Activated CD8-positive, alpha-beta memory T cell treated with anti-CD3 and anti-CD28 coated beads, Interleukin-2, amount 10 ng/mL, durations not matched to agents 7 days and 5 days (primary cell): ENCODE measurements at regions not wholly inside any gene's neighbourhood (a gene's known extent, or its start where the extent isn't known, plus 50 kb on each side); places are given as distances from the start of the nearest gene placed in this dataset.

ENCODE experiments used
- ATAC-seq: fragments of 150-1000 bp; cut with Tn5 transposase; one replicate; pipeline ENCODE4 v1.10.0; 2021; ENCODE audit warnings: moderate library complexity
- CTCF ChIA-PET: fragments of 350-600 bp; sonication (Branson Sonifier 250); formaldehyde crosslinking; loops from one replicate; lab custom pipeline; 2021; ENCODE audit warnings: antibody characterized with exemption; lab: Charles Lee
- DNase-seq: peaks from one replicate; pipeline ENCODE4 v3.0.0-alpha.2; 2020
- H3K27ac Mint-ChIP-seq: one replicate; pipeline ENCODE4 v1.8.0; 2021; ENCODE audit warnings: mild to moderate bottlenecking, mixed read lengths
- H3K27me3 Mint-ChIP-seq: one replicate; pipeline ENCODE4 v1.8.0; 2021; ENCODE audit warnings: mixed read lengths
- H3K36me3 Mint-ChIP-seq: one replicate; pipeline ENCODE4 v1.8.0; 2021; ENCODE audit warnings: mild to moderate bottlenecking, mixed read lengths
- H3K4me1 Mint-ChIP-seq: one replicate; pipeline ENCODE4 v1.8.0; 2021; ENCODE audit warnings: mixed read lengths
- H3K4me3 Mint-ChIP-seq: one replicate; pipeline ENCODE4 v1.8.0; 2021; ENCODE audit warnings: mild to moderate bottlenecking, moderate library complexity, mixed read lengths
- H3K9me3 Mint-ChIP-seq: one replicate; pipeline ENCODE4 v1.8.0; 2022; ENCODE audit warnings: low read depth, mixed read lengths

DNA sequence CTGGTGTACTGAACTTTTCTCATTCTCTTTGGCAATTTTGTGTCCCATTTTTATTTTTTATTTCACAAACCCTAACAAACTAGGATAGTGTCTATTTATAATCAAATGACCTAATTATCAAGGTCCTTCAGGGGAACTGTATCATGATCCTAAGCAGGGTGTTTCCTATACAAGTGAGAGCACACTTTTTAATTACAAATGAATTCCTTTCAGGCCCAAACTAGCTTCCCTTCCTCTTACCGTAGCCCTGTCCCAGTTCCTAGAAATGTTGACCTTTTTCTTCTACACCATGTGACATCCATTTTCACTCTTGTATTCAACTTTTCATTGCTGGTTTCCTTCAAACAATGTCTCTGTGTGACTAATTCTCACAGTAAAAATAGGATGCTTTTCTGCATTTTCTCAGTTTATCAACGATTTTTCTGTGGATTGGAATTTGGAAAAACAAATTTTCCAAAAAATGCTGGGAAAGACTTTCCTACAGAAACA lies 411.4 kb downstream of the CCDC91 start:
- Mint-ChIP-seq H3K4me1 (peaks cover 8% of the 10 kb centered on the region), H3K4me3 (no peak overlapping the region), H3K9me3 (no peaks in the 10 kb centered on the region), H3K27me3 (peaks cover 5% of the 10 kb centered on the region), H3K36me3 (no peaks in the 10 kb centered on the region), H3K27ac (no peak overlapping the region)
- no peak for DNase-seq
- ATAC-seq = no peak
- CTCF ChIA-PET = no interaction called here

DNA sequence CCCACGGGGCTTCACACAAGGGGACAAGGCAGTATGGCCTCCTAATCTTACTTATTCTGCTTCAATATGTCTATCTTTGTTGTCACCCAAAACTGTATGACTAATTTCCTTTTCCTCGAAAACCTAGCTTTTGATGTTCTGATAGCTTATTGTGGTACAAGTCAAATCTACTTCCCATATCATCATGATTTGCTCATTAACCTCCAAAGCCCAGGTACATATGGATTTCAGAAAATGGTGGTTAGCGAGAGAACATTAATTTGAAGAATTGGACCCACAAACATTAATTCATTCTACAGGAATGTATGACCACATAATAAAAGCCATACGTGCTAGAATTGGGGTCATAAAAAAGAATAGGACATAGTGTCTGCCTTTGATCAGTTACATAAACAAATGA lies 412.5 kb downstream of the CCDC91 start:
- DNase-seq = no peak
- H3K9me3 Mint-ChIP-seq = peaks cover 8% of the 10 kb centered on the region
- peaks cover 2% of the 10 kb centered on the region for H3K27me3 Mint-ChIP-seq
- no peak overlapping the region for H3K4me3 Mint-ChIP-seq
- no peak overlapping the region for H3K27ac Mint-ChIP-seq
- H3K36me3 Mint-ChIP-seq = peaks cover 1% of the 10 kb centered on the region
- no peak for ATAC-seq
- peaks cover 8% of the 10 kb centered on the region for H3K4me1 Mint-ChIP-seq
- CTCF ChIA-PET = no interaction called here

- Mint-ChIP-seq H3K9me3 (peaks cover 9% of the 10 kb centered on the region), H3K4me3 (no peak overlapping the region), H3K27ac (no peak overlapping the region), H3K27me3 (peaks cover 2% of the 10 kb centered on the region), H3K36me3 (peaks cover 2% of the 10 kb centered on the region), H3K4me1 (peaks cover 8% of the 10 kb centered on the region)
- ATAC-seq (no peak), DNase-seq (no peak)
- CTCF ChIA-PET = no interaction called here
Observed at GRCh38 chr12:28603239-28603638, 413.0 kb downstream of the CCDC91 start.

- H3K4me1 Mint-ChIP-seq = peaks cover 8% of the 10 kb centered on the region
- H3K27me3 Mint-ChIP-seq = peaks cover 2% of the 10 kb centered on the region
- H3K36me3 Mint-ChIP-seq = peaks cover 2% of the 10 kb centered on the region
- ATAC-seq = no peak
- no peak overlapping the region for H3K4me3 Mint-ChIP-seq
- no peak for DNase-seq
- CTCF ChIA-PET = no interaction called here
- H3K9me3 Mint-ChIP-seq = peaks cover 9% of the 10 kb centered on the region
- no peak overlapping the region for H3K27ac Mint-ChIP-seq
Observed at GRCh38 chr12:28603801-28604200, 413.5 kb downstream of the CCDC91 start.

DNA sequence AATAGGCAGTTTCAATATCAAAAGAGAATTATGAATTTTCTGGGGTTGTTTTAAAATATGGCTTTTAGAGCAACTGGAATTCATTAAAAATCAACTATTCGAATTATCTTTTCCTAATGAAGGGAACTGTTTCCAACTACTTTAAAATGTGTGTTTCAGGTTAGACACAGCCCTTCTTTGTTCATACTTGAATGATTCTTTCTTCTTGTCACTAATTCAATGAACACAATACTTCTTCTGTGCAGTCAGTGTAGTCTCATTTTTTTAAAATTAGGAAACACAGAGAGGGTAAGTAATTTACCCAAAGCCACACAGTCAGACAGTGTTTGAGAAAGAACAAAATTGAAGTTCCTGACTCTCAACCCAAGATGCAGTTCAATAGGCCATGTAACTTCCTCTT lies 414.0 kb downstream of the CCDC91 start:
- peaks cover 2% of the 10 kb centered on the region for H3K27me3 Mint-ChIP-seq
- no peak overlapping the region for H3K4me3 Mint-ChIP-seq
- no peak for ATAC-seq
- CTCF ChIA-PET = no interaction called here
- H3K4me1 Mint-ChIP-seq = peaks cover 8% of the 10 kb centered on the region
- no peak for DNase-seq
- H3K9me3 Mint-ChIP-seq = peaks cover 9% of the 10 kb centered on the region
- H3K36me3 Mint-ChIP-seq = peaks cover 2% of the 10 kb centered on the region
- no peak overlapping the region for H3K27ac Mint-ChIP-seq

- H3K9me3 Mint-ChIP-seq = peaks cover 9% of the 10 kb centered on the region
- CTCF ChIA-PET = no interaction called here
- DNase-seq = no peak
- H3K4me1 Mint-ChIP-seq = peaks cover 6% of the 10 kb centered on the region
- peaks cover 4% of the 10 kb centered on the region for H3K27me3 Mint-ChIP-seq
- no peak overlapping the region for H3K27ac Mint-ChIP-seq
- peaks cover 2% of the 10 kb centered on the region for H3K36me3 Mint-ChIP-seq
- no peak overlapping the region for H3K4me3 Mint-ChIP-seq
- no peak for ATAC-seq
Observed at GRCh38 chr12:28606967-28607557, 416.8 kb downstream of the CCDC91 start.

GRCh38 chr12:28610401-28611114 lies 420.3 kb downstream of the CCDC91 start:
- H3K27me3 Mint-ChIP-seq = peaks cover 2% of the 10 kb centered on the region
- DNase-seq = no peak
- no peak for ATAC-seq
- CTCF ChIA-PET = no interaction called here
- H3K4me1 Mint-ChIP-seq = no peaks in the 10 kb centered on the region
- H3K9me3 Mint-ChIP-seq = peaks cover 9% of the 10 kb centered on the region
- H3K4me3 Mint-ChIP-seq = no peak overlapping the region
- H3K36me3 Mint-ChIP-seq = peaks cover 2% of the 10 kb centered on the region
- H3K27ac Mint-ChIP-seq = no peak overlapping the region

DNA sequence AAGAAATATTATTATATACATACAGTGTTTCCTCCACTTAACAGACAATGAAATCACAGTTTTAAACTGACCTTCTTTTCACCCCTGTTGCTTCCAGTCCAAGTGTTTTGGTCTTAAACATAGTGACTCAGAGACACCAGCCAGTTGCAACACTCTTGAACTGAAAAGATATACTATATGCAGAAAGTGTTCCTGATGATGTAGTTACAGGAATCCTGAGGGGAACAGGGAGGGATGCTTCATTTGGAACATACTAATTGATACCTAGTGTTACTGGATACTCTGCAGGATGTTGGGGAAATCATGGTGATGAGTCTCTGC lies 420.8 kb downstream of the CCDC91 start:
- H3K27me3 Mint-ChIP-seq = peaks cover 2% of the 10 kb centered on the region
- ATAC-seq (no peak), DNase-seq (no peak)
- CTCF ChIA-PET = no interaction called here
- H3K36me3 Mint-ChIP-seq = peaks cover 2% of the 10 kb centered on the region
- no peak overlapping the region for H3K4me3 Mint-ChIP-seq
- no peaks in the 10 kb centered on the region for H3K4me1 Mint-ChIP-seq
- H3K9me3 Mint-ChIP-seq = peaks cover 9% of the 10 kb centered on the region
- H3K27ac Mint-ChIP-seq = no peak overlapping the region

GRCh38 chr12:28611449-28611848 lies 421.2 kb downstream of the CCDC91 start:
- Mint-ChIP-seq H3K27ac (no peak overlapping the region), H3K9me3 (peaks cover 9% of the 10 kb centered on the region), H3K4me1 (no peaks in the 10 kb centered on the region), H3K27me3 (peaks cover 4% of the 10 kb centered on the region), H3K4me3 (no peak overlapping the region), H3K36me3 (peaks cover 2% of the 10 kb centered on the region)
- DNase-seq (no peak), ATAC-seq (no peak)
- CTCF ChIA-PET = no interaction called here

GRCh38 chr12:28618171-28618570 lies 427.9 kb downstream of the CCDC91 start:
- CTCF ChIA-PET = no interaction called here
- DNase-seq = no peak
- peaks cover 13% of the 10 kb centered on the region for H3K27me3 Mint-ChIP-seq
- no peaks in the 10 kb centered on the region for H3K9me3 Mint-ChIP-seq
- no peak overlapping the region for H3K4me3 Mint-ChIP-seq
- no peak overlapping the region for H3K27ac Mint-ChIP-seq
- no peak for ATAC-seq
- H3K4me1 Mint-ChIP-seq = no peaks in the 10 kb centered on the region
- no peaks in the 10 kb centered on the region for H3K36me3 Mint-ChIP-seq

DNA sequence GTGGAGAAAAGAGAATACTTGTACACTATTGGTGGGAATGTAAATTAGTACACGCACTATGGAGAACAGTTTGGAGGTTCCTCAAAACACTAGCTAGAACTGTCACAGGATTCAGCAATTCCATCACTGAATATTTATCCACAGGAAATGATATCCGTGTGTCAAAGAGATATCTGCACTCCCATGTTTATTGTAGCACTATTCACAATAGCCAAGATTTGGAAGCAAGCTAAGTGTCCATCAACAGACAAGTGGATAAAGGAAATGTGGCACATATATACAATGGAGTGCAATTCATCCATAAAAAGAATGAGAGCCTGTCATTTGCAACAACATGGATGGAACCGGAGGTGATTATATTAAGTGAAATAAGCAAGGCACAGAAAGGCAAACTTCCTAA lies 428.5 kb downstream of the CCDC91 start:
- CTCF ChIA-PET = no interaction called here

DNA sequence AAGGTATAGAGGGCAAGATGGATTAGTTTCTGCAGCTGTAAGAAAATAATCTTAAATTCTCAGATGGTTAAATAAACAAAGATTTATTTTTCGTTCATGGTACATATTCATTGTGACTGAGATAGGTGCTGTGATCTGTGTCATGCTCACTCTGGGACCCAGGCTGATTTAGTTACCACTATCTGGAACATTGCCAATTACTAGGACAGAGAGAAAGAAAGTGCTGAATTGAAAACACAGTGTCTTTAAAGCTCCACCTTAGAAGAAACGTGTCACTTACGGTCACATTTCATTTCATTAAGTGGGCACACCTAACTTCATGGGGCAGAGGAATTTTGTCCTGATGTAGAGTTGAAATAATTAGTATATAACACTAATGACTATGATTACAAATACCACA lies 430.0 kb downstream of the CCDC91 start:
- Mint-ChIP-seq H3K4me3 (no peak overlapping the region), H3K27me3 (peaks cover 13% of the 10 kb centered on the region), H3K9me3 (no peaks in the 10 kb centered on the region), H3K36me3 (no peaks in the 10 kb centered on the region), H3K4me1 (no peaks in the 10 kb centered on the region), H3K27ac (no peak overlapping the region)
- CTCF ChIA-PET = no interaction called here
- ATAC-seq (no peak), DNase-seq (no peak)

More for the DNA sequence above, 428.5 kb downstream of the CCDC91 start:
- H3K27ac Mint-ChIP-seq = no peak overlapping the region
- DNase-seq (no peak), ATAC-seq (no peak)
- no peaks in the 10 kb centered on the region for H3K9me3 Mint-ChIP-seq
- no peaks in the 10 kb centered on the region for H3K4me1 Mint-ChIP-seq
- peaks cover 13% of the 10 kb centered on the region for H3K27me3 Mint-ChIP-seq
- no peak overlapping the region for H3K4me3 Mint-ChIP-seq
- no peaks in the 10 kb centered on the region for H3K36me3 Mint-ChIP-seq

GRCh38 chr12:28622406-28622805 lies 432.1 kb downstream of the CCDC91 start:
- Mint-ChIP-seq H3K4me3 (no peak overlapping the region), H3K4me1 (no peaks in the 10 kb centered on the region), H3K27me3 (peaks cover 3% of the 10 kb centered on the region), H3K27ac (no peak overlapping the region), H3K36me3 (no peaks in the 10 kb centered on the region), H3K9me3 (no peaks in the 10 kb centered on the region)
- DNase-seq (no peak), ATAC-seq (no peak)
- CTCF ChIA-PET = no interaction called here

- CTCF ChIA-PET = no interaction called here
- H3K9me3 Mint-ChIP-seq = no peaks in the 10 kb centered on the region
- ATAC-seq (no peak), DNase-seq (no peak)
- H3K4me3 Mint-ChIP-seq = no peak overlapping the region
- no peaks in the 10 kb centered on the region for H3K36me3 Mint-ChIP-seq
- no peaks in the 10 kb centered on the region for H3K4me1 Mint-ChIP-seq
- H3K27me3 Mint-ChIP-seq = no peaks in the 10 kb centered on the region
- no peak overlapping the region for H3K27ac Mint-ChIP-seq
Observed at GRCh38 chr12:28626504-28626903, 436.2 kb downstream of the CCDC91 start.
